ENCODE measurements at regions not wholly inside any gene's neighbourhood (a gene's known extent, or its start where the extent isn't known, plus 50 kb on each side); places are given as distances from the start of the nearest gene placed in this dataset.

DNA sequence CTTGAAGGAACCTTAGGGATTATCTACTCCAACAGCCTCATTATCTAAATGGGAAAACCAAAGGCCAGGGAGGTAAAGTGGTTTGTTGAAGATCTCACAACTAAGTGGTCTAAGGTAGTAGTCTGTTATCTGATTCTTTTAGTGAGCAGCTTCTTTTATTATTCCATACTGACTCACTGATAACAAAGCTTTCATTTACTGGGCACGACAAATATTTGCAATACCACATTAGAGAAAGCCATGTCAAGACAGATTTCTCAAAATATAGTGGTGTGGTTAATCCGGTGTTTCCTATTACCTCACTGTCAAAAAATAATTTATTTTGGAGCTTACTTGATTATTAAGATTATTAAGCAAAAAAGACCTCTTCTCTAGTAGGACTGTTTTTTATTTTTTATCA is 369.1 kb downstream of the S1PR1 start:
- no peaks in the 10 kb centered on the region for H3K36me3 ChIP-seq (ENCODE audit: control insufficient read depth in 2 of 2, extremely low read depth in 1 of 2, insufficient read depth in 2 of 2, low read length in 2 of 2)
- DNase-seq (ENCODE audit: low read depth, low spot score) (peak; percentile 21), FAIRE-seq (no peak)
- BruUV-seq (replicated peaks), result no TSS peak
- no peak overlapping the region for H3K9ac ChIP-seq (replicated peaks; ENCODE audit: extremely low read depth, insufficient read depth, low read length)
- no peak overlapping the region for H2AFZ ChIP-seq (ENCODE audit: low read depth, low read length)
- H3K27me3 ChIP-seq (ENCODE audit: control insufficient read depth in 2 of 2, insufficient read depth in 2 of 2, low read length in 2 of 2), result no peaks in the 10 kb centered on the region
- H3K4me1 ChIP-seq (ENCODE audit: control insufficient read depth, extremely low read depth, insufficient read depth, low read length), result no peaks in the 10 kb centered on the region
- intact Hi-C loops (cut with micrococcal nuclease) (no loop called here), dilution Hi-C loops (cut with MboI; ENCODE audit: extremely low pct_ligation_motif_present, low sequenced_read_pairs) (no loop called here)
- H3K27ac ChIP-seq (ENCODE audit: insufficient read depth, low read depth, low read length), result no peak overlapping the region
- no peaks in the 10 kb centered on the region for H3K79me2 ChIP-seq (ENCODE audit: control insufficient read depth, insufficient read depth, low read length)
- no peaks in the 10 kb centered on the region for H3K9me3 ChIP-seq (replicated peaks; ENCODE audit: control insufficient read depth, insufficient read depth, low read length)
- no peak overlapping the region for H3K4me3 ChIP-seq (replicated peaks in 1 of 3; ENCODE audit: insufficient read depth in 1 of 3, low read depth in 1 of 3, low read length in 3 of 3)
- CTCF ChIA-PET, result interaction anchor here (1.2 to 1.7 kb wide), 2 partner anchors 9 to 12 kb away, joined by 3 to 6 read pairs; no protein-coding TSS in a partner anchor
- no peak overlapping the region for H3K4me2 ChIP-seq (ENCODE audit: insufficient read depth, low read length)
- TF ChIP-seq FOS (IDR thresholded peaks at IDR 0.05; ENCODE audit: borderline replicate concordance, insufficient read depth, low read length), result no peak
- TF ChIP-seq POLR2AphosphoS5 (IDR thresholded peaks at IDR 0.05; ENCODE audit: insufficient read depth, low read depth, low read length), result no peak
- no peak for TF ChIP-seq JUN (IDR thresholded peaks at IDR 0.05; ENCODE audit: borderline replicate concordance, insufficient read depth, insufficient read length, low read depth)
- TF ChIP-seq EZH2 (IDR thresholded peaks at IDR 0.05; ENCODE audit: borderline replicate concordance, low read depth, low read length, severe bottlenecking), result no peak
- TF ChIP-seq, protein P1, sequence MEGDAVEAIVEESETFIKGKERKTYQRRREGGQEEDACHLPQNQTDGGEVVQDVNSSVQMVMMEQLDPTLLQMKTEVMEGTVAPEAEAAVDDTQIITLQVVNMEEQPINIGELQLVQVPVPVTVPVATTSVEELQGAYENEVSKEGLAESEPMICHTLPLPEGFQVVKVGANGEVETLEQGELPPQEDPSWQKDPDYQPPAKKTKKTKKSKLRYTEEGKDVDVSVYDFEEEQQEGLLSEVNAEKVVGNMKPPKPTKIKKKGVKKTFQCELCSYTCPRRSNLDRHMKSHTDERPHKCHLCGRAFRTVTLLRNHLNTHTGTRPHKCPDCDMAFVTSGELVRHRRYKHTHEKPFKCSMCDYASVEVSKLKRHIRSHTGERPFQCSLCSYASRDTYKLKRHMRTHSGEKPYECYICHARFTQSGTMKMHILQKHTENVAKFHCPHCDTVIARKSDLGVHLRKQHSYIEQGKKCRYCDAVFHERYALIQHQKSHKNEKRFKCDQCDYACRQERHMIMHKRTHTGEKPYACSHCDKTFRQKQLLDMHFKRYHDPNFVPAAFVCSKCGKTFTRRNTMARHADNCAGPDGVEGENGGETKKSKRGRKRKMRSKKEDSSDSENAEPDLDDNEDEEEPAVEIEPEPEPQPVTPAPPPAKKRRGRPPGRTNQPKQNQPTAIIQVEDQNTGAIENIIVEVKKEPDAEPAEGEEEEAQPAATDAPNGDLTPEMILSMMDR (IDR thresholded peaks at IDR 0.05; ENCODE audit: extremely low read depth in 1 of 2, insufficient read depth in 1 of 2, low read depth in 1 of 2, low read length in 2 of 2), result no peak
- TF ChIP-seq MAX (IDR thresholded peaks at IDR 0.05; ENCODE audit: insufficient read depth, insufficient read length), result no peak
- no peak for TF ChIP-seq GATA2 (IDR thresholded peaks at IDR 0.05; ENCODE audit: insufficient read depth, insufficient read length, low read depth, low read length)
- TF ChIP-seq POLR2A (IDR thresholded peaks at IDR 0.05; ENCODE audit: low read depth, low read length), result no peak
- TF ChIP-seq MYC (IDR thresholded peaks at IDR 0.05; ENCODE audit: low read depth, low read length), result no peak
- H3K9me1 ChIP-seq (replicated peaks; ENCODE audit: control insufficient read depth, extremely low read depth, insufficient read depth, low read length), result no peaks in the 10 kb centered on the region
- POLR2A ChIA-PET, result no interaction called here
- H4K20me1 ChIP-seq (replicated peaks; ENCODE audit: control insufficient read depth, extremely low read depth, insufficient read depth, low read length), result no peaks in the 10 kb centered on the region
